Head of caudate nucleus (tissue), 42 donors: ENCODE measurements at regions not wholly inside any gene's neighbourhood (a gene's known extent, or its start where the extent isn't known, plus 50 kb on each side); places are given as distances from the start of the nearest gene placed in this dataset.
A peak's percentile ranks its signal among the peaks of the same experiment; 100 is the strongest.
"Not testable (repeated sequence)": the region's sequence is repeated elsewhere in the genome, so short reads cannot be mapped to it uniquely, and the experiment has no call there.

Experiments
- DNase-seq, 42 donors: peaks; one replicate each; pipeline versions ENCODE4 v3.0.0 to v3.0.0-alpha.2; 2020 to 2021; ENCODE audit warnings: mixed read lengths in 7 of 42
- intact Hi-C: fragments of 100-400 bp; cut with DNase I; formaldehyde crosslinking; loops from one replicate; pipeline ENCODE4 v1.15.0; 2022

- DNase-seq: no peak
- intact Hi-C loops: no loop called here
These were observed 148.0 kb downstream of the ANKRD7 start for GRCh38 chr7:118372530-118372929.

GRCh38 chr7:118389629-118390028 lies 165.1 kb downstream of the ANKRD7 start:
- intact Hi-C loops: no loop called here
- DNase-seq: no peak

- intact Hi-C loops: no loop called here
These were observed 179.7 kb downstream of the ANKRD7 start for GRCh38 chr7:118404211-118404610.

GRCh38 chr7:118418433-118418832 lies 193.9 kb downstream of the ANKRD7 start:
- intact Hi-C loops: no loop called here
- no peak for DNase-seq

More at GRCh38 chr7:118404211-118404610, 179.7 kb downstream of the ANKRD7 start:
- no peak for DNase-seq

GRCh38 chr7:118420888-118421287 lies 196.4 kb downstream of the ANKRD7 start:
- intact Hi-C loops: no loop called here
- no peak for DNase-seq

- intact Hi-C loops: no loop called here
These were observed 204.6 kb downstream of the ANKRD7 start for GRCh38 chr7:118429141-118429540.

GRCh38 chr7:118436663-118437062 lies 212.2 kb downstream of the ANKRD7 start:
- no peak for DNase-seq
- intact Hi-C loops: no loop called here

More at GRCh38 chr7:118429141-118429540, 204.6 kb downstream of the ANKRD7 start:
- no peak for DNase-seq

- intact Hi-C loops, DNase-seq: not testable (repeated sequence)
These were observed 224.5 kb downstream of the ANKRD7 start for GRCh38 chr7:118449030-118449429.

- DNase-seq: no peak
- intact Hi-C loops: no loop called here
These were observed 225.5 kb downstream of the ANKRD7 start for GRCh38 chr7:118449797-118450567.

GRCh38 chr7:118452128-118452527 lies 227.6 kb downstream of the ANKRD7 start:
- intact Hi-C loops: no loop called here
- no peak for DNase-seq

- DNase-seq: no peak
- intact Hi-C loops: no loop called here
These were observed 242.9 kb downstream of the ANKRD7 start for GRCh38 chr7:118467381-118467780.

GRCh38 chr7:118472581-118472980 lies 248.1 kb downstream of the ANKRD7 start:
- intact Hi-C loops: no loop called here

GRCh38 chr7:118473271-118473670 lies 248.8 kb downstream of the ANKRD7 start:
- peak in 1 of 42 donors; percentile 23 for DNase-seq

More at GRCh38 chr7:118472581-118472980, 248.1 kb downstream of the ANKRD7 start:
- DNase-seq: no peak

GRCh38 chr7:118476036-118476435 lies 251.5 kb downstream of the ANKRD7 start:
- DNase-seq: no peak
- intact Hi-C loops: no loop called here

More at GRCh38 chr7:118473271-118473670, 248.8 kb downstream of the ANKRD7 start:
- intact Hi-C loops: no loop called here

GRCh38 chr7:118477036-118477435 lies 252.5 kb downstream of the ANKRD7 start:
- no peak for DNase-seq
- intact Hi-C loops: no loop called here

- no peak for DNase-seq
- intact Hi-C loops: no loop called here
These were observed 253.7 kb downstream of the ANKRD7 start for GRCh38 chr7:118478236-118478635.

GRCh38 chr7:118478931-118479330 lies 254.4 kb downstream of the ANKRD7 start:
- intact Hi-C loops: no loop called here
- DNase-seq: no peak

GRCh38 chr7:118492466-118492865 lies 268.0 kb downstream of the ANKRD7 start:
- intact Hi-C loops: no loop called here
- no peak for DNase-seq

GRCh38 chr7:118496138-118496644 lies 271.7 kb downstream of the ANKRD7 start:
- intact Hi-C loops: no loop called here
- DNase-seq: no peak

GRCh38 chr7:118502235-118502634 lies 277.7 kb downstream of the ANKRD7 start:
- intact Hi-C loops: no loop called here
- no peak for DNase-seq

GRCh38 chr7:118511146-118511545 lies 286.6 kb downstream of the ANKRD7 start:
- intact Hi-C loops: no loop called here
- no peak for DNase-seq
